MM.1S (cell line): ENCODE measurements at regions not wholly inside any gene's neighbourhood (a gene's known extent, or its start where the extent isn't known, plus 50 kb on each side); places are given as distances from the start of the nearest gene placed in this dataset.

Experiments
- EZH2 ChIP-seq: fragments of 300-600 bp; sonication (generic); optimal IDR thresholded peaks from 2 replicates; pipeline ENCODE3; 2017; ENCODE audit warnings: low read depth, mild to moderate bottlenecking, antibody characterized with exemption, low read length, mixed read lengths
- TF ChIP-seq, protein P1 (sequence below): fragments of 300-600 bp; sonication (generic); IDR thresholded peaks from 2 replicates; pipeline ENCODE4 v1.5.1; 2016; ENCODE audit warnings: antibody characterized with exemption, low read length, mixed read lengths

DNA sequence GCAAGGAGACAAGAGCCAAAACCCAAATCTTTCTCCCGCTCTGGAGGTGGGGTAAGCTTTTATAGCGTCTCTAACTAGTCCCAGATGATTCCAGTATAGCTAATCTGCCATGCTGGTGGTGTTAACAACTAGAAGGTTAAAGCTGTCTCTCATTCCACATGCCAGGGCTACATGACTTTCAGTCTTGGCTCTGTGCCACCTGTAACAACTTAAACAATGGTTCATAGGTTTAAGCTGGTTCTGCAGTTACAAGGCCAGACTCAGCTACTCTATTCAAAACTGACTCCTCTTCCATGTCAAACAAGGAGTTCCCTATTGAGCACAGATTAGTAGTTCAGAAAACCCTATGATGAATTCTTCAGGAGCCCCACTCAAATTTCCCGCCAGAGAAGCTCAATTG is 128.9 kb downstream of the ELOVL4 start:
- TF ChIP-seq, protein P1, sequence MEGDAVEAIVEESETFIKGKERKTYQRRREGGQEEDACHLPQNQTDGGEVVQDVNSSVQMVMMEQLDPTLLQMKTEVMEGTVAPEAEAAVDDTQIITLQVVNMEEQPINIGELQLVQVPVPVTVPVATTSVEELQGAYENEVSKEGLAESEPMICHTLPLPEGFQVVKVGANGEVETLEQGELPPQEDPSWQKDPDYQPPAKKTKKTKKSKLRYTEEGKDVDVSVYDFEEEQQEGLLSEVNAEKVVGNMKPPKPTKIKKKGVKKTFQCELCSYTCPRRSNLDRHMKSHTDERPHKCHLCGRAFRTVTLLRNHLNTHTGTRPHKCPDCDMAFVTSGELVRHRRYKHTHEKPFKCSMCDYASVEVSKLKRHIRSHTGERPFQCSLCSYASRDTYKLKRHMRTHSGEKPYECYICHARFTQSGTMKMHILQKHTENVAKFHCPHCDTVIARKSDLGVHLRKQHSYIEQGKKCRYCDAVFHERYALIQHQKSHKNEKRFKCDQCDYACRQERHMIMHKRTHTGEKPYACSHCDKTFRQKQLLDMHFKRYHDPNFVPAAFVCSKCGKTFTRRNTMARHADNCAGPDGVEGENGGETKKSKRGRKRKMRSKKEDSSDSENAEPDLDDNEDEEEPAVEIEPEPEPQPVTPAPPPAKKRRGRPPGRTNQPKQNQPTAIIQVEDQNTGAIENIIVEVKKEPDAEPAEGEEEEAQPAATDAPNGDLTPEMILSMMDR = no peak
- no peak for TF ChIP-seq EZH2
